K562 (cell line): ENCODE measurements at regions not wholly inside any gene's neighbourhood (a gene's known extent, or its start where the extent isn't known, plus 50 kb on each side); places are given as distances from the start of the nearest gene placed in this dataset.
"Not testable (repeated sequence)": the region's sequence is repeated elsewhere in the genome, so short reads cannot be mapped to it uniquely, and the experiment has no call there.

ENCODE experiments used
- FOXK1 ChIP-seq: sonication (generic); formaldehyde crosslinking; IDR thresholded peaks from 2 replicates; pipeline ENCODE4 v1.8.0; 2022; ENCODE audit warnings: missing genetic modification reagents, mild to moderate bottlenecking, borderline replicate concordance
- POU5F1 ChIP-seq: fragments of 150-350 bp; IDR thresholded peaks from 2 replicates; pipeline ENCODE4 v1.6.1; 2014; ENCODE audit warnings: borderline replicate concordance, low read length, low read depth, mild to moderate bottlenecking; ENCODE audit not compliant: partially characterized antibody
- TF ChIP-seq, protein P1 (sequence below), 3 experiments: IDR thresholded peaks in 2 of 3; conservative IDR thresholded peaks in 1 of 3; 2 replicates each; pipeline ENCODE4 v1.5.1; 2011 to 2012; ENCODE audit warnings: low read length in 3 of 3, mild to moderate bottlenecking in 3 of 3, control low read depth in 2 of 3, improper control_type of control experiment in 1 of 3, inconsistent platforms in 1 of 3, low read depth in 1 of 3, mixed read lengths in 1 of 3, moderate library complexity in 1 of 3; ENCODE audit not compliant: insufficient read depth in 2 of 3
- TF ChIP-seq, protein P2 (sequence below): fragments of 250-450 bp; sonication (Bioruptor Pico); IDR thresholded peaks from 2 replicates; pipeline ENCODE4 v1.5.0; 2022; ENCODE audit warnings: mild to moderate bottlenecking
- TF ChIP-seq, protein P3 (sequence below), 2 experiments: fragments of 450-650 bp; formaldehyde crosslinking in 1 of 2; IDR thresholded peaks; 2 replicates each; pipeline versions ENCODE4 v1.4.0 to v1.6.1; 2014 to 2020; ENCODE audit warnings: mild to moderate bottlenecking in 2 of 2, borderline replicate concordance in 1 of 2, low read depth in 1 of 2
- TF ChIP-seq, protein P4 (sequence below): fragments of 250-450 bp; sonication (Bioruptor Pico); IDR thresholded peaks from 2 replicates; pipeline ENCODE4 v1.8.0; 2022; ENCODE audit warnings: moderate library complexity, mild to moderate bottlenecking, inconsistent platforms

DNA sequence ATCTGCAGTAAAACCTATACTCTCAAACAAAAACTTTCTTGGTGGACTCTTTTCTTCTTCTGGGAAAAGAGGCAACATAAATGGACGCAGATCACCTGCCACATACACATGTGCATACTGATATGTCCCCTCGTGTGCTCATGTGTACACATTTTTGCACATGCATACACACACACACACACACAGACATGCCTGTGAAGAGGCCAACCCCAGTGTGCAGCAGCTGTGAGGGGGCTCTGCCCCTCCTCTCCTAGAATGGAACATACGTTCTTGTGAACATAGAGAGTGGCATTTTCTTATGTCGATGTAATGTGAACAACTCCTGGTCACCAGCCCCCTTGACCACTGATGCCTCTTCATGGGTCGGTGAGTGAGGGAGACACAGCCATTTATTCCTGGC lies 188.9 kb upstream of the PLGLB2 start:
- TF ChIP-seq FOXK1, POU5F1: not testable (repeated sequence)
- TF ChIP-seq, protein P1, sequence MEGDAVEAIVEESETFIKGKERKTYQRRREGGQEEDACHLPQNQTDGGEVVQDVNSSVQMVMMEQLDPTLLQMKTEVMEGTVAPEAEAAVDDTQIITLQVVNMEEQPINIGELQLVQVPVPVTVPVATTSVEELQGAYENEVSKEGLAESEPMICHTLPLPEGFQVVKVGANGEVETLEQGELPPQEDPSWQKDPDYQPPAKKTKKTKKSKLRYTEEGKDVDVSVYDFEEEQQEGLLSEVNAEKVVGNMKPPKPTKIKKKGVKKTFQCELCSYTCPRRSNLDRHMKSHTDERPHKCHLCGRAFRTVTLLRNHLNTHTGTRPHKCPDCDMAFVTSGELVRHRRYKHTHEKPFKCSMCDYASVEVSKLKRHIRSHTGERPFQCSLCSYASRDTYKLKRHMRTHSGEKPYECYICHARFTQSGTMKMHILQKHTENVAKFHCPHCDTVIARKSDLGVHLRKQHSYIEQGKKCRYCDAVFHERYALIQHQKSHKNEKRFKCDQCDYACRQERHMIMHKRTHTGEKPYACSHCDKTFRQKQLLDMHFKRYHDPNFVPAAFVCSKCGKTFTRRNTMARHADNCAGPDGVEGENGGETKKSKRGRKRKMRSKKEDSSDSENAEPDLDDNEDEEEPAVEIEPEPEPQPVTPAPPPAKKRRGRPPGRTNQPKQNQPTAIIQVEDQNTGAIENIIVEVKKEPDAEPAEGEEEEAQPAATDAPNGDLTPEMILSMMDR (IDR thresholded peaks at IDR 0.05 in 2 of 3, conservative IDR thresholded peaks at IDR 0.05 in 1 of 3; ENCODE audit: insufficient read depth in 2 of 3, low read depth in 1 of 3, low read length in 3 of 3): not testable (repeated sequence)
- TF ChIP-seq, protein P2, sequence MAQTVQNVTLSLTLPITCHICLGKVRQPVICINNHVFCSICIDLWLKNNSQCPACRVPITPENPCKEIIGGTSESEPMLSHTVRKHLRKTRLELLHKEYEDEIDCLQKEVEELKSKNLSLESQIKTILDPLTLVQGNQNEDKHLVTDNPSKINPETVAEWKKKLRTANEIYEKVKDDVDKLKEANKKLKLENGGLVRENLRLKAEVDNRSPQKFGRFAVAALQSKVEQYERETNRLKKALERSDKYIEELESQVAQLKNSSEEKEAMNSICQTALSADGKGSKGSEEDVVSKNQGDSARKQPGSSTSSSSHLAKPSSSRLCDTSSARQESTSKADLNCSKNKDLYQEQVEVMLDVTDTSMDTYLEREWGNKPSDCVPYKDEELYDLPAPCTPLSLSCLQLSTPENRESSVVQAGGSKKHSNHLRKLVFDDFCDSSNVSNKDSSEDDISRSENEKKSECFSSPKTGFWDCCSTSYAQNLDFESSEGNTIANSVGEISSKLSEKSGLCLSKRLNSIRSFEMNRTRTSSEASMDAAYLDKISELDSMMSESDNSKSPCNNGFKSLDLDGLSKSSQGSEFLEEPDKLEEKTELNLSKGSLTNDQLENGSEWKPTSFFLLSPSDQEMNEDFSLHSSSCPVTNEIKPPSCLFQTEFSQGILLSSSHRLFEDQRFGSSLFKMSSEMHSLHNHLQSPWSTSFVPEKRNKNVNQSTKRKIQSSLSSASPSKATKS (CRISPR knock-in tag): not testable (repeated sequence)
- TF ChIP-seq, protein P3, sequence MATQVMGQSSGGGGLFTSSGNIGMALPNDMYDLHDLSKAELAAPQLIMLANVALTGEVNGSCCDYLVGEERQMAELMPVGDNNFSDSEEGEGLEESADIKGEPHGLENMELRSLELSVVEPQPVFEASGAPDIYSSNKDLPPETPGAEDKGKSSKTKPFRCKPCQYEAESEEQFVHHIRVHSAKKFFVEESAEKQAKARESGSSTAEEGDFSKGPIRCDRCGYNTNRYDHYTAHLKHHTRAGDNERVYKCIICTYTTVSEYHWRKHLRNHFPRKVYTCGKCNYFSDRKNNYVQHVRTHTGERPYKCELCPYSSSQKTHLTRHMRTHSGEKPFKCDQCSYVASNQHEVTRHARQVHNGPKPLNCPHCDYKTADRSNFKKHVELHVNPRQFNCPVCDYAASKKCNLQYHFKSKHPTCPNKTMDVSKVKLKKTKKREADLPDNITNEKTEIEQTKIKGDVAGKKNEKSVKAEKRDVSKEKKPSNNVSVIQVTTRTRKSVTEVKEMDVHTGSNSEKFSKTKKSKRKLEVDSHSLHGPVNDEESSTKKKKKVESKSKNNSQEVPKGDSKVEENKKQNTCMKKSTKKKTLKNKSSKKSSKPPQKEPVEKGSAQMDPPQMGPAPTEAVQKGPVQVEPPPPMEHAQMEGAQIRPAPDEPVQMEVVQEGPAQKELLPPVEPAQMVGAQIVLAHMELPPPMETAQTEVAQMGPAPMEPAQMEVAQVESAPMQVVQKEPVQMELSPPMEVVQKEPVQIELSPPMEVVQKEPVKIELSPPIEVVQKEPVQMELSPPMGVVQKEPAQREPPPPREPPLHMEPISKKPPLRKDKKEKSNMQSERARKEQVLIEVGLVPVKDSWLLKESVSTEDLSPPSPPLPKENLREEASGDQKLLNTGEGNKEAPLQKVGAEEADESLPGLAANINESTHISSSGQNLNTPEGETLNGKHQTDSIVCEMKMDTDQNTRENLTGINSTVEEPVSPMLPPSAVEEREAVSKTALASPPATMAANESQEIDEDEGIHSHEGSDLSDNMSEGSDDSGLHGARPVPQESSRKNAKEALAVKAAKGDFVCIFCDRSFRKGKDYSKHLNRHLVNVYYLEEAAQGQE (IDR thresholded peaks at IDR 0.05; ENCODE audit: borderline replicate concordance): not testable (repeated sequence)
- TF ChIP-seq, protein P3 (CRISPR knock-in tag; IDR thresholded peaks at IDR 0.05; ENCODE audit: low read depth): not testable (repeated sequence)
- TF ChIP-seq, protein P4, sequence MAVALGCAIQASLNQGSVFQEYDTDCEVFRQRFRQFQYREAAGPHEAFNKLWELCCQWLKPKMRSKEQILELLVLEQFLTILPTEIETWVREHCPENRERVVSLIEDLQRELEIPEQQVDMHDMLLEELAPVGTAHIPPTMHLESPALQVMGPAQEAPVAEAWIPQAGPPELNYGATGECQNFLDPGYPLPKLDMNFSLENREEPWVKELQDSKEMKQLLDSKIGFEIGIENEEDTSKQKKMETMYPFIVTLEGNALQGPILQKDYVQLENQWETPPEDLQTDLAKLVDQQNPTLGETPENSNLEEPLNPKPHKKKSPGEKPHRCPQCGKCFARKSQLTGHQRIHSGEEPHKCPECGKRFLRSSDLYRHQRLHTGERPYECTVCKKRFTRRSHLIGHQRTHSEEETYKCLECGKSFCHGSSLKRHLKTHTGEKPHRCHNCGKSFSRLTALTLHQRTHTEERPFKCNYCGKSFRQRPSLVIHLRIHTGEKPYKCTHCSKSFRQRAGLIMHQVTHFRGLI (CRISPR knock-in tag): not testable (repeated sequence)
